ENCODE measurements at regions not wholly inside any gene's neighbourhood (a gene's known extent, or its start where the extent isn't known, plus 50 kb on each side); places are given as distances from the start of the nearest gene placed in this dataset.

- DNase-seq (ENCODE audit: low read depth) = no peak
- no peak for TF ChIP-seq MAX (IDR thresholded peaks at IDR 0.05; ENCODE audit: low read depth, low read length)
- TF ChIP-seq POLR2A (IDR thresholded peaks at IDR 0.05; ENCODE audit: extremely low read depth, insufficient read length) = no peak
- no peak for TF ChIP-seq CTCF (IDR thresholded peaks at IDR 0.05; ENCODE audit: low read depth, low read length)
- TF ChIP-seq MYC (IDR thresholded peaks at IDR 0.05; ENCODE audit: low read depth, low read length) = no peak
- no peak overlapping the region for H3K4me3 ChIP-seq (ENCODE audit: low read depth, low read length)
Measured at GRCh38 chr12:14273913-14274311, 91.6 kb upstream of the ATF7IP start.

- H3K4me3 ChIP-seq (ENCODE audit: low read depth, low read length) = no peak overlapping the region
- no peak for DNase-seq (ENCODE audit: low read depth)
- TF ChIP-seq CTCF (IDR thresholded peaks at IDR 0.05; ENCODE audit: low read depth, low read length) = no peak
- TF ChIP-seq MYC (IDR thresholded peaks at IDR 0.05; ENCODE audit: low read depth, low read length) = no peak
- TF ChIP-seq POLR2A (IDR thresholded peaks at IDR 0.05; ENCODE audit: extremely low read depth, insufficient read length) = no peak
- no peak for TF ChIP-seq MAX (IDR thresholded peaks at IDR 0.05; ENCODE audit: low read depth, low read length)
Measured at GRCh38 chr12:14275111-14275510, 90.4 kb upstream of the ATF7IP start.

GRCh38 chr12:14275886-14276285, 89.6 kb upstream of the ATF7IP start:
- no peak overlapping the region for H3K4me3 ChIP-seq (ENCODE audit: low read depth, low read length)
- peak; percentile 71 for DNase-seq (ENCODE audit: low read depth)
- TF ChIP-seq CTCF (IDR thresholded peaks at IDR 0.05; ENCODE audit: low read depth, low read length) = no peak
- no peak for TF ChIP-seq POLR2A (IDR thresholded peaks at IDR 0.05; ENCODE audit: extremely low read depth, insufficient read length)
- TF ChIP-seq MAX (IDR thresholded peaks at IDR 0.05; ENCODE audit: low read depth, low read length) = no peak
- no peak for TF ChIP-seq MYC (IDR thresholded peaks at IDR 0.05; ENCODE audit: low read depth, low read length)

- H3K4me3 ChIP-seq (ENCODE audit: low read depth, low read length) = no peak overlapping the region
- DNase-seq (ENCODE audit: low read depth) = no peak
- no peak for TF ChIP-seq POLR2A (IDR thresholded peaks at IDR 0.05; ENCODE audit: extremely low read depth, insufficient read length)
- TF ChIP-seq CTCF (IDR thresholded peaks at IDR 0.05; ENCODE audit: low read depth, low read length) = no peak
- no peak for TF ChIP-seq MAX (IDR thresholded peaks at IDR 0.05; ENCODE audit: low read depth, low read length)
Measured at GRCh38 chr12:14278294-14278953, 87.1 kb upstream of the ATF7IP start.

- no peak overlapping the region for H3K4me3 ChIP-seq (ENCODE audit: low read depth, low read length)
- TF ChIP-seq CTCF (IDR thresholded peaks at IDR 0.05; ENCODE audit: low read depth, low read length) (no peak), POLR2A (IDR thresholded peaks at IDR 0.05; ENCODE audit: extremely low read depth, insufficient read length) (no peak), MYC (IDR thresholded peaks at IDR 0.05; ENCODE audit: low read depth, low read length) (no peak), MAX (IDR thresholded peaks at IDR 0.05; ENCODE audit: low read depth, low read length) (no peak)
- DNase-seq (ENCODE audit: low read depth) = no peak
Measured at GRCh38 chr12:14279845-14280244, 85.6 kb upstream of the ATF7IP start.
